Testis (tissue), 2 donors: ENCODE measurements at regions not wholly inside any gene's neighbourhood (a gene's known extent, or its start where the extent isn't known, plus 50 kb on each side); places are given as distances from the start of the nearest gene placed in this dataset.

ENCODE experiments used
- DNase-seq: peaks from one replicate; pipeline ENCODE4 v3.0.0-alpha.2; 2019
- H3K27ac ChIP-seq, 2 donors: fragments of 200-600 bp; sonication (generic); one replicate each; pipeline ENCODE4 v1.5.1; 2019
- H3K27me3 ChIP-seq: fragments of 200-600 bp; sonication (generic); one replicate; pipeline ENCODE4 v1.5.1; 2019
- H3K36me3 ChIP-seq: fragments of 200-600 bp; sonication (generic); one replicate; pipeline ENCODE4 v1.5.1; 2017; ENCODE audit warnings: low read depth; ENCODE audit errors: missing control alignments
- H3K4me1 ChIP-seq: fragments of 200-600 bp; sonication (generic); one replicate; pipeline ENCODE4 v1.5.1; 2019
- H3K4me3 ChIP-seq, 2 donors: fragments of 200-600 bp; sonication (generic); one replicate each; pipeline ENCODE4 v1.5.1; 2017 to 2019
- H3K9me3 ChIP-seq: fragments of 200-600 bp; sonication (generic); one replicate; pipeline ENCODE4 v1.5.1; 2017
- CTCF ChIP-seq, 3 experiments: fragments of 450-650 bp in 2 of 3; fragments of 200-600 bp in 1 of 3; sonication (generic) in 1 of 3; IDR thresholded peaks; one replicate each; pipeline ENCODE4 v1.5.1; 2016 to 2019; ENCODE audit warnings: antibody characterized with exemption in 3 of 3, mild to moderate bottlenecking in 2 of 3, moderate library complexity in 1 of 3
- POLR2A ChIP-seq: fragments of 450-650 bp; IDR thresholded peaks from one replicate; pipeline ENCODE4 v1.6.1; 2017; ENCODE audit warnings: antibody characterized with exemption, mild to moderate bottlenecking, moderate library complexity
- WGBS, 2 donors: methylation state at CpG; one replicate each; pipeline ENCODE4 v1.1.5; 2018; 5-methylcytosine and 5-hydroxymethylcytosine counted together
- intact Hi-C: fragments of 100-400 bp; cut with DNase I; formaldehyde crosslinking; loops from one replicate; pipeline ENCODE4 v1.15.1; 2023; ENCODE audit warnings: low total_unique reads

GRCh38 chr2:64787698-64788097 is 134.0 kb upstream of the SERTAD2 start:
- WGBS, 2 donors: 75 to 86% methylated on average over 5 of the region's 5 CpGs
- H3K36me3 ChIP-seq: no peaks in the 10 kb centered on the region
- no peaks in the 10 kb centered on the region for H3K4me1 ChIP-seq
- intact Hi-C loops: no loop called here
- no peak overlapping the region for H3K4me3 ChIP-seq
- H3K9me3 ChIP-seq: no peaks in the 10 kb centered on the region
- no peak for DNase-seq
- TF ChIP-seq CTCF (IDR thresholded peaks at IDR 0.05) (no peak), POLR2A (no peak)
- H3K27me3 ChIP-seq: no peaks in the 10 kb centered on the region
- H3K27ac ChIP-seq: no peak overlapping the region

DNA sequence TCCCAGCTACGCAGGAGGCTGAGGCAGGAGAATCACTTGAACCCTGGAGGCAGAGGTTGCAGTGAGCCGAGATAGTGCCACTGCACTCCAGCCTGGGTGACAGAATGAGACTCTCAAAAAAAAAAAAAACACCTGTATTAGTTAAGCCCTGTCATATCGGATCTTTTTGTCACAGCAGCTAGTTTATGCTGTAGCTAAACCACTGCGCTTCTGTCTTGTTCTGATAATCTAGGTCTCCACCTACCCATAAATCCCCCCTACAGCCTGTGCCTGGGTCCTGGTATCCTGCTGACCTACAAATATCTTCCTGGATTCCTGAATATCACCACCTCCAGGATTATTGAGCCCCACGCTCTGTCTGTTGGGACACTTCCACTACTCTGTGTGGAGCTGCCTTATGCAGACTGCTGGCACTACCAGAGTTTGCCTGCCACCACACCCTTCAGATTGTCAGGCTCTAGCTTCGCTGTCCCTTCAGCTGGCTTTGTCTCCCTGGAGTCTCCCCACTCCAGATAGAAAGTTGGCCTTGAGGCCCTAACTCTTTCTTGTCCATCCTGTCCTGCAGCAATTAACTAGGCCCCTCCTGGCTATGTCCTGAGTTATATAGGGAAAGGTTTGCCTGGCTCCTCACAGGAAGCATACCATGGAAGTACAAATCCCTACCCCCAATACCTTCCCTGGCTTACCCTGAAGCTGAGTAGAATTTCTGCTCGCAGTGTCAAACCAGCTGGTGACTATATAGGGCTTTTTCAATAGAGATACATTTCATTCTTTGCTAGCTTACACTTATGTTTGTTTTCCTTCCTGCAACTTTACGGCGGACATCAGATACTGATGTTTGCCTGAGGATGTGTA is 136.0 kb upstream of the SERTAD2 start:
- TF ChIP-seq CTCF (IDR thresholded peaks at IDR 0.05) (no peak), POLR2A (no peak)
- intact Hi-C loops: no loop called here
- no peaks in the 10 kb centered on the region for H3K36me3 ChIP-seq
- 91 to 94% methylated on average over 9 of the region's 9 CpGs for WGBS, 2 donors
- DNase-seq: no peak
- no peak overlapping the region for H3K4me3 ChIP-seq
- no peaks in the 10 kb centered on the region for H3K4me1 ChIP-seq
- H3K27ac ChIP-seq: no peak overlapping the region
- H3K27me3 ChIP-seq: no peaks in the 10 kb centered on the region
- H3K9me3 ChIP-seq: no peaks in the 10 kb centered on the region

GRCh38 chr2:64792300-64792699 is 138.6 kb upstream of the SERTAD2 start:
- no peaks in the 10 kb centered on the region for H3K4me1 ChIP-seq
- TF ChIP-seq POLR2A (no peak), CTCF (IDR thresholded peaks at IDR 0.05) (no peak)
- WGBS, 2 donors: 95 to 100% methylated on average over 1 of the region's 1 CpG
- intact Hi-C loops: no loop called here
- H3K27me3 ChIP-seq: no peaks in the 10 kb centered on the region
- H3K9me3 ChIP-seq: no peaks in the 10 kb centered on the region
- no peak overlapping the region for H3K27ac ChIP-seq
- H3K4me3 ChIP-seq: no peak overlapping the region
- no peak for DNase-seq
- H3K36me3 ChIP-seq: no peaks in the 10 kb centered on the region

DNA sequence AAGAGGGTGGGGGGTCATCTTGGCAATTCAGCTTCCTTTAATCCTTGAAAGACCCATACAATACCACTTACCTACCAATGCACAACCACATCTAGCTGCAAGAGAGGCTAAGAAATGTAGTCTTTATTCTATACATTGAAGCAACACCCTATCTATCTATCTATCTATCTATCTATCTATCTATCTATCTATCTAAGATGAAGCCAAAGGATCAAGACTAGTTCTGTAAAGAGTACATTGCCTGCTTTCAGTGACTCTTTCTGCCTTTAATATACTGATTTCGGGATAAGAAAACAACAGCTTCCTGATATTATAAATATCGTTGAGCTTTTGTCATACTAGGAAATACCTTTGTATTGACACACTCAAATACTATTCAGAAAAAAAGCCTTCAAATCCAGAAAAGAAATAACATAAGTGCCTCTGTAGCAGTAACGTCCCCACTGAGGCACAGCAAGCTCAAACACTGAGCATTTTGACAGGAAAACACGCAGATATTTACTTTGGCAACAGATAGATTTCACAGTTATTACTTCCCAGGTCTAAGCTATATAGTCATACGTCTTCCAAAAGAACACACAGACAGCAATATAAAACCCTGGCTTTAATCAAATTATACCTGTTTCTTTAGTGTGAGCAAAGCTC is 139.4 kb upstream of the SERTAD2 start:
- intact Hi-C loops: no loop called here
- Histone ChIP-seq H3K4me3 (no peak overlapping the region), H3K36me3 (no peaks in the 10 kb centered on the region), H3K27ac (no peak overlapping the region), H3K4me1 (no peaks in the 10 kb centered on the region), H3K9me3 (no peaks in the 10 kb centered on the region), H3K27me3 (no peaks in the 10 kb centered on the region)
- no peak for DNase-seq
- TF ChIP-seq POLR2A (no peak), CTCF (IDR thresholded peaks at IDR 0.05) (no peak)
- 79 to 85% methylated on average over 5 of the region's 5 CpGs for WGBS, 2 donors
